ENCODE measurements at regions not wholly inside any gene's neighbourhood (a gene's known extent, or its start where the extent isn't known, plus 50 kb on each side); places are given as distances from the start of the nearest gene placed in this dataset.

DNA sequence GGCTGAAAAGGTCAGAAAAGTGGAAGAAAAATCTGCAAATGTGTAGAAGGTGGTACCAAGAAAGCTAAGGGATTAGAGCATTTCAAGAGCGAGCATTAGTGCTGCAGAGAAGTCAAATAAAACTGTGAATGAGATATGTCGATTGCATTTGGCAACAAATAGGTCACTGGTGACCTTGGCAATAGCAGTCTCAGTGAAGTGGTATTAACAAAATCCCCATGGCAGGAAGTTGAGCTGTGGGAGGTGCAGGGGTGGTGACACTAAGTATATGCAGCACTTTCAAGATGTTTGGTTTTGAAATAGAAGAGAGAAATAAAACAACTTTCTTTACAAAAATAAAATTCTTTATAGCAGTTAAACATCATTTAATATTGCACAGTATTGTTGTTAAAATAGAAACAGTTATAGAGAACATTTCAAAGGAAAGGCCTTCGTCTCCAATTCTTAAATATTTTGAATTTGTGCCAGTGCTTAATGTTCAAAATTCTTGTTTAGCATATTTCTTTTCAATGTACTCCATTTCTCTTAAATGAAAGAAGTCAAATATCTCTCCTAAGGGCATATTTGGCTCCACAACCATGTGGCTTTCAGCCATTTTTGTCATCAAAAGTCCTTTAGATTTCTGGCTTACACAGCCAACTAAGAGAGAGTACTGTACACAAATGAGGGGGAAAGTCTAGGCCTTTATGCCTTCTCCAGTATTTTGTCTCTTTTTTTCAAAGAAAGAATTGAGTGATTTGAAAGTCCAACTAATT is 443.0 kb upstream of the MMADHC start:
- no peak overlapping the region for H3K4me3 ChIP-seq (ENCODE audit: low read depth, poor library complexity, severe bottlenecking)
- intact Hi-C loops (cut with DNase I; ENCODE audit: low total_unique reads) = no loop called here
- TF ChIP-seq POLR2A (IDR thresholded peaks at IDR 0.05) = no peak
- TF ChIP-seq, protein P1, sequence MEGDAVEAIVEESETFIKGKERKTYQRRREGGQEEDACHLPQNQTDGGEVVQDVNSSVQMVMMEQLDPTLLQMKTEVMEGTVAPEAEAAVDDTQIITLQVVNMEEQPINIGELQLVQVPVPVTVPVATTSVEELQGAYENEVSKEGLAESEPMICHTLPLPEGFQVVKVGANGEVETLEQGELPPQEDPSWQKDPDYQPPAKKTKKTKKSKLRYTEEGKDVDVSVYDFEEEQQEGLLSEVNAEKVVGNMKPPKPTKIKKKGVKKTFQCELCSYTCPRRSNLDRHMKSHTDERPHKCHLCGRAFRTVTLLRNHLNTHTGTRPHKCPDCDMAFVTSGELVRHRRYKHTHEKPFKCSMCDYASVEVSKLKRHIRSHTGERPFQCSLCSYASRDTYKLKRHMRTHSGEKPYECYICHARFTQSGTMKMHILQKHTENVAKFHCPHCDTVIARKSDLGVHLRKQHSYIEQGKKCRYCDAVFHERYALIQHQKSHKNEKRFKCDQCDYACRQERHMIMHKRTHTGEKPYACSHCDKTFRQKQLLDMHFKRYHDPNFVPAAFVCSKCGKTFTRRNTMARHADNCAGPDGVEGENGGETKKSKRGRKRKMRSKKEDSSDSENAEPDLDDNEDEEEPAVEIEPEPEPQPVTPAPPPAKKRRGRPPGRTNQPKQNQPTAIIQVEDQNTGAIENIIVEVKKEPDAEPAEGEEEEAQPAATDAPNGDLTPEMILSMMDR (IDR thresholded peaks at IDR 0.05) = no peak
- no peak for DNase-seq (ENCODE audit: low spot score in 2 of 2)
- WGBS, 2 donors = 36 to 41% methylated on average over 3 of the region's 3 CpGs

DNA sequence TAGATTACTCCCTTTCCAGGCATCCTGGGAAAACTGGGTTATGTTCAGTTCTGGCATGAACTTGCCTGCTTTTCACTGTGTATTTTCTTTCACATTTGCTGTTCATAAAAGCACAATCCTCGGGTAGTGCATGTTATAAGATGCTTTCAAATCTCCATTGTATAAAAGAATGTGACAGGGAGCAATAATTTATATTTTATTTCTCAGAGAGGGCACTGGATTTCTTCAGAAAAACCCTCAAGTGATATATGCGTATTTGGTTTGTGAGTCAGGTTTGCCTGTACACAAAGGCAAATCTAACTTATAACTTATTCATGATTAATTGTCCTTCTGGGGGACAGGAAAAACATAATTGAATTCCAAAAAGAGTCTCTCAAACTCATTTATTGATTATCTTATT is 440.7 kb upstream of the MMADHC start:
- DNase-seq (ENCODE audit: low spot score in 2 of 2) = no peak
- TF ChIP-seq POLR2A (IDR thresholded peaks at IDR 0.05) = no peak
- TF ChIP-seq, protein P1 (IDR thresholded peaks at IDR 0.05) = no peak
- intact Hi-C loops (cut with DNase I; ENCODE audit: low total_unique reads) = no loop called here
- no peak overlapping the region for H3K4me3 ChIP-seq (ENCODE audit: low read depth, poor library complexity, severe bottlenecking)
- WGBS, 2 donors = 69 to 70% methylated on average over 2 of the region's 2 CpGs

DNA sequence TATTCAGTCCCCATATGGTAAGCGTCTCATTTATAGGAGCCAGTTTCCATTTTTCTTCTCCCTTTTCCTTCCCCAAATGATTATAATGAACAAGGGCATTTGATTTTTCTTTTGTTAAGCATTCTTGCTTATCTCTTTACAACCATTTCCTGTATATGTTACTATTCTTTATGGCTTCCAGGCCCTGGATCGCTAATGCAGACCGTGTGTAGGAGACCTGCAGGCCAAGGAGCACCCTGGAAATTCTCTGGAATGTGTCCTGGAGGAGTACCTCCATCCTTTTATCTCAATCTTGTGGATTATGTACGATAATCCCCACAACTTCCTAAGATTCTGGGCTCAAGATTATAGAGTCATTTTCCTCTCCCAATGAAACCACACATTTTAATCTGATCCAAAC is 439.6 kb upstream of the MMADHC start:
- no peak overlapping the region for H3K4me3 ChIP-seq (ENCODE audit: low read depth, poor library complexity, severe bottlenecking)
- intact Hi-C loops (cut with DNase I; ENCODE audit: low total_unique reads) = no loop called here
- 65 to 67% methylated on average over 4 of the region's 4 CpGs for WGBS, 2 donors
- no peak for TF ChIP-seq POLR2A (IDR thresholded peaks at IDR 0.05)
- TF ChIP-seq, protein P1 (IDR thresholded peaks at IDR 0.05) = no peak
- no peak for DNase-seq (ENCODE audit: low spot score in 2 of 2)

DNA sequence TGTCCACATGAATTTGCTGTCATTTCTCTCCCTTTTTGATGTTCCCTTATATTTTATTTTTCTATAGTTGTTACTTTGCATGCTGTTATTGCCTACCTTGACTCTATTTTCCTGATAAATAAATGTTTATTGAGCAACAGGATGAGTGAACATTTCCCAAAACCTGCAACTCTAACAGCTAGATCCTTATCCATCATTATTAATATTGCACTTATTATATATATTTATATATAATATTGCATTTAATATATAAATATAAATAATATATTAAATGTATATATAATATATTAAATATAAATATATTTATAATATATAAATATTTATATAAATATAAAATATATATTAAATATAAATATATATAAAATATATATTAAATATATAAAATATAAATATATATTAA is 436.1 kb upstream of the MMADHC start:
- H3K4me3 ChIP-seq (ENCODE audit: low read depth, poor library complexity, severe bottlenecking) = no peak overlapping the region
- no peak for DNase-seq (ENCODE audit: low spot score in 2 of 2)
- intact Hi-C loops (cut with DNase I; ENCODE audit: low total_unique reads) = no loop called here
- TF ChIP-seq, protein P1 (IDR thresholded peaks at IDR 0.05) = no peak
- TF ChIP-seq POLR2A (IDR thresholded peaks at IDR 0.05) = no peak

DNA sequence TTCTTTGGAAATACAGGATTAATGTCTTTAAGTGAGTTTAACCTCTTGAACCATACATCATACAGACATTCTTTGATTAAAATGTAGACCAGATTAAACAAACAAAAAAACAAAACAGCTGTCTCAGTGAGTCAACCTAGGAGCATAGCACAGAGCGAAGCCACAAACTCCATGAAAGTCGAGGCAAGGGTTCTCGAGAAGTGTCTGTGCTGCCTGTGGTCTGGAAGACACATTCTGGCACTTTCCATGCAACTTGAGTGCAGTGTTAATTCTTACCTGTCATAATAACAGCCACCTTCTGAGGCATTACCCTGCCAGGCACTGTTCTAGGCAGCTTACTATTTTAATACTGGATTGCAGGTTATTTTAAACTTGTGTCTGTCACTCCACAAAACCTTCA is 435.5 kb upstream of the MMADHC start:
- H3K4me3 ChIP-seq (ENCODE audit: low read depth, poor library complexity, severe bottlenecking) = no peak overlapping the region
- no peak for DNase-seq (ENCODE audit: low spot score in 2 of 2)
- TF ChIP-seq, protein P1 (IDR thresholded peaks at IDR 0.05) = no peak
- TF ChIP-seq POLR2A (IDR thresholded peaks at IDR 0.05) = no peak
- 76 to 90% methylated on average over 3 of the region's 3 CpGs for WGBS, 2 donors
- intact Hi-C loops (cut with DNase I; ENCODE audit: low total_unique reads) = no loop called here

Data from lower leg skin (tissue), 4 donors.